Sigmoid colon (tissue), 3 donors: ENCODE measurements at regions not wholly inside any gene's neighbourhood (a gene's known extent, or its start where the extent isn't known, plus 50 kb on each side); places are given as distances from the start of the nearest gene placed in this dataset.

Experiments
- POLR2A ChIP-seq, 2 donors: fragments of 450-650 bp; IDR thresholded peaks; one replicate each; pipeline ENCODE4 v1.6.1; 2016; ENCODE audit warnings: antibody characterized with exemption in 2 of 2, mild to moderate bottlenecking in 2 of 2, moderate library complexity in 2 of 2
- TF ChIP-seq, protein P1 (sequence below), 4 experiments: fragments of 450-650 bp in 3 of 4; fragments of 200-600 bp in 1 of 4; IDR thresholded peaks; one replicate each; pipeline ENCODE4 v1.5.1; 2016 to 2019; ENCODE audit warnings: antibody characterized with exemption in 4 of 4, mild to moderate bottlenecking in 3 of 4, moderate library complexity in 2 of 4

GRCh38 chr11:8329847-8330361 is 66.2 kb upstream of the LMO1 start:
- TF ChIP-seq, protein P1, sequence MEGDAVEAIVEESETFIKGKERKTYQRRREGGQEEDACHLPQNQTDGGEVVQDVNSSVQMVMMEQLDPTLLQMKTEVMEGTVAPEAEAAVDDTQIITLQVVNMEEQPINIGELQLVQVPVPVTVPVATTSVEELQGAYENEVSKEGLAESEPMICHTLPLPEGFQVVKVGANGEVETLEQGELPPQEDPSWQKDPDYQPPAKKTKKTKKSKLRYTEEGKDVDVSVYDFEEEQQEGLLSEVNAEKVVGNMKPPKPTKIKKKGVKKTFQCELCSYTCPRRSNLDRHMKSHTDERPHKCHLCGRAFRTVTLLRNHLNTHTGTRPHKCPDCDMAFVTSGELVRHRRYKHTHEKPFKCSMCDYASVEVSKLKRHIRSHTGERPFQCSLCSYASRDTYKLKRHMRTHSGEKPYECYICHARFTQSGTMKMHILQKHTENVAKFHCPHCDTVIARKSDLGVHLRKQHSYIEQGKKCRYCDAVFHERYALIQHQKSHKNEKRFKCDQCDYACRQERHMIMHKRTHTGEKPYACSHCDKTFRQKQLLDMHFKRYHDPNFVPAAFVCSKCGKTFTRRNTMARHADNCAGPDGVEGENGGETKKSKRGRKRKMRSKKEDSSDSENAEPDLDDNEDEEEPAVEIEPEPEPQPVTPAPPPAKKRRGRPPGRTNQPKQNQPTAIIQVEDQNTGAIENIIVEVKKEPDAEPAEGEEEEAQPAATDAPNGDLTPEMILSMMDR (IDR thresholded peaks at IDR 0.05) = no peak
- no peak for TF ChIP-seq POLR2A (IDR thresholded peaks at IDR 0.05)
